ENCODE measurements at regions not wholly inside any gene's neighbourhood (a gene's known extent, or its start where the extent isn't known, plus 50 kb on each side); places are given as distances from the start of the nearest gene placed in this dataset.

- no TSS peak for BruUV-seq (replicated peaks)
- H3K4me3 Mint-ChIP-seq (ENCODE audit: unreplicated experiment) = no peak overlapping the region
- no peak for DNase-seq
- Histone ChIP-seq H3K9me3 (no peaks in the 10 kb centered on the region), H3K4me3 (ENCODE audit: low read depth, low read length) (no peak overlapping the region), H3K27me3 (replicated peaks; ENCODE audit: control insufficient read depth, insufficient read depth, low read length) (no peaks in the 10 kb centered on the region), H3K36me3 (ENCODE audit: control insufficient read depth, insufficient read depth, low read length) (no peaks in the 10 kb centered on the region), H3K4me1 (no peaks in the 10 kb centered on the region)
- TF ChIP-seq CTCF (IDR thresholded peaks at IDR 0.05; ENCODE audit: insufficient read depth in 1 of 2, low read depth in 1 of 2, low read length in 1 of 2, severe bottlenecking in 1 of 2, unreplicated experiment in 1 of 2) = no peak
- no peaks in the 10 kb centered on the region for H3K9me3 Mint-ChIP-seq (ENCODE audit: unreplicated experiment)
- H3K36me3 Mint-ChIP-seq (ENCODE audit: insufficient read depth, unreplicated experiment) = no peaks in the 10 kb centered on the region
- peaks cover 14% of the 10 kb centered on the region for H3K27me3 Mint-ChIP-seq (ENCODE audit: insufficient read depth, unreplicated experiment)
- intact Hi-C loops (cut with micrococcal nuclease; ENCODE audit: unreplicated experiment) = no loop called here
- H3K4me1 Mint-ChIP-seq (ENCODE audit: low read depth, unreplicated experiment) = no peaks in the 10 kb centered on the region
- ChIA-PET POLR2A (no interaction called here), CTCF (no interaction called here)
- H3K27ac Mint-ChIP-seq (ENCODE audit: unreplicated experiment) = no peak overlapping the region
Measured at GRCh38 chr2:224165901-224166319, 126.8 kb upstream of the SERPINE2 start.

- Mint-ChIP-seq H3K4me1 (ENCODE audit: low read depth, unreplicated experiment) (no peaks in the 10 kb centered on the region), H3K4me3 (ENCODE audit: unreplicated experiment) (no peak overlapping the region), H3K9me3 (ENCODE audit: unreplicated experiment) (no peaks in the 10 kb centered on the region), H3K36me3 (ENCODE audit: insufficient read depth, unreplicated experiment) (no peaks in the 10 kb centered on the region), H3K27ac (ENCODE audit: unreplicated experiment) (no peak overlapping the region), H3K27me3 (ENCODE audit: insufficient read depth, unreplicated experiment) (peaks cover 10% of the 10 kb centered on the region)
- no peak for DNase-seq
- Histone ChIP-seq H3K9me3 (no peaks in the 10 kb centered on the region), H3K4me3 (ENCODE audit: low read depth, low read length) (no peak overlapping the region), H3K36me3 (ENCODE audit: control insufficient read depth, insufficient read depth, low read length) (no peaks in the 10 kb centered on the region), H3K4me1 (no peaks in the 10 kb centered on the region), H3K27me3 (replicated peaks; ENCODE audit: control insufficient read depth, insufficient read depth, low read length) (no peaks in the 10 kb centered on the region)
- CTCF ChIA-PET = no interaction called here
- intact Hi-C loops (cut with micrococcal nuclease; ENCODE audit: unreplicated experiment) = no loop called here
- BruUV-seq (replicated peaks) = no TSS peak
- no peak for TF ChIP-seq CTCF (IDR thresholded peaks at IDR 0.05; ENCODE audit: insufficient read depth in 1 of 2, low read depth in 1 of 2, low read length in 1 of 2, severe bottlenecking in 1 of 2, unreplicated experiment in 1 of 2)
- POLR2A ChIA-PET = no interaction called here
Measured at GRCh38 chr2:224163566-224164307, 124.7 kb upstream of the SERPINE2 start.

GRCh38 chr2:224162122-224162521 is 123.0 kb upstream of the SERPINE2 start:
- Histone ChIP-seq H3K36me3 (ENCODE audit: control insufficient read depth, insufficient read depth, low read length) (no peaks in the 10 kb centered on the region), H3K4me3 (ENCODE audit: low read depth, low read length) (no peak overlapping the region), H3K9me3 (no peaks in the 10 kb centered on the region), H3K4me1 (no peaks in the 10 kb centered on the region), H3K27me3 (replicated peaks; ENCODE audit: control insufficient read depth, insufficient read depth, low read length) (no peaks in the 10 kb centered on the region)
- intact Hi-C loops (cut with micrococcal nuclease; ENCODE audit: unreplicated experiment) = no loop called here
- Mint-ChIP-seq H3K9me3 (ENCODE audit: unreplicated experiment) (no peaks in the 10 kb centered on the region), H3K27me3 (ENCODE audit: insufficient read depth, unreplicated experiment) (peaks cover 9% of the 10 kb centered on the region), H3K4me1 (ENCODE audit: low read depth, unreplicated experiment) (no peaks in the 10 kb centered on the region), H3K4me3 (ENCODE audit: unreplicated experiment) (no peak overlapping the region), H3K27ac (ENCODE audit: unreplicated experiment) (no peak overlapping the region), H3K36me3 (ENCODE audit: insufficient read depth, unreplicated experiment) (no peaks in the 10 kb centered on the region)
- no peak for TF ChIP-seq CTCF (IDR thresholded peaks at IDR 0.05; ENCODE audit: insufficient read depth in 1 of 2, low read depth in 1 of 2, low read length in 1 of 2, severe bottlenecking in 1 of 2, unreplicated experiment in 1 of 2)
- ChIA-PET POLR2A (no interaction called here), CTCF (interaction anchor here (0.7 kb wide), 1 partner anchor 1064 kb away, joined by 3 read pairs; no protein-coding TSS in a partner anchor)
- no TSS peak for BruUV-seq (replicated peaks)
- no peak for DNase-seq

All from Caco-2 (cell line).